T47D (cell line): ENCODE measurements at regions not wholly inside any gene's neighbourhood (a gene's known extent, or its start where the extent isn't known, plus 50 kb on each side); places are given as distances from the start of the nearest gene placed in this dataset.

Source experiments
- DNase-seq, 2 experiments: peaks; one replicate each; pipeline versions ENCODE4 v3.0.0 to v3.0.0-alpha.2; 2011 to 2012; ENCODE audit warnings: low read depth in 1 of 2, low spot score in 1 of 2
- JUND ChIP-seq: IDR thresholded peaks from 2 replicates; pipeline ENCODE4 v1.6.1; 2012; ENCODE audit warnings: low read depth
- in situ Hi-C: cut with HindIII; loops from 2 replicates; pipeline ENCODE4 v1.10.0; 2016; ENCODE audit warnings: low sequenced_read_pairs, low pct_unique_long_range_greater_than_20kb

- in situ Hi-C loops: no loop called here
- DNase-seq: no peak
- no peak for TF ChIP-seq JUND
These were observed 353.3 kb downstream of the HACE1 start for GRCh38 chr6:104506429-104506828.

- no peak for DNase-seq
These were observed 353.9 kb downstream of the HACE1 start for GRCh38 chr6:104505838-104506237.

GRCh38 chr6:104500265-104500664 lies 359.5 kb downstream of the HACE1 start:
- no peak for TF ChIP-seq JUND
- in situ Hi-C loops: no loop called here
- no peak for DNase-seq

More at GRCh38 chr6:104505838-104506237, 353.9 kb downstream of the HACE1 start:
- in situ Hi-C loops: no loop called here
- TF ChIP-seq JUND: no peak

- in situ Hi-C loops: no loop called here
- TF ChIP-seq JUND: no peak
- DNase-seq: no peak
These were observed 373.7 kb downstream of the HACE1 start for GRCh38 chr6:104486035-104486434.

- DNase-seq: no peak
- in situ Hi-C loops: no loop called here
- no peak for TF ChIP-seq JUND
These were observed 375.1 kb downstream of the HACE1 start for GRCh38 chr6:104484626-104485025.

- in situ Hi-C loops: no loop called here
- TF ChIP-seq JUND: no peak
- no peak for DNase-seq
These were observed 375.5 kb downstream of the HACE1 start for GRCh38 chr6:104484191-104484590.

GRCh38 chr6:104483225-104483834 lies 376.4 kb downstream of the HACE1 start:
- peak in 1 of 2 experiments; percentile 45 for DNase-seq
- in situ Hi-C loops: no loop called here
- no peak for TF ChIP-seq JUND

GRCh38 chr6:104477569-104477968 lies 382.1 kb downstream of the HACE1 start:
- in situ Hi-C loops: no loop called here
- no peak for DNase-seq
- TF ChIP-seq JUND: no peak

GRCh38 chr6:104473021-104473429 lies 386.7 kb downstream of the HACE1 start:
- DNase-seq: no peak
- in situ Hi-C loops: no loop called here
- TF ChIP-seq JUND: no peak

- no peak for DNase-seq
- in situ Hi-C loops: no loop called here
- TF ChIP-seq JUND: no peak
These were observed 387.5 kb downstream of the HACE1 start for GRCh38 chr6:104472021-104472901.

GRCh38 chr6:104466306-104466705 lies 393.4 kb downstream of the HACE1 start:
- TF ChIP-seq JUND: no peak
- no peak for DNase-seq
- in situ Hi-C loops: no loop called here

- no peak for DNase-seq
- in situ Hi-C loops: no loop called here
- no peak for TF ChIP-seq JUND
These were observed 396.7 kb downstream of the HACE1 start for GRCh38 chr6:104462811-104463599.
